Testis (tissue), 2 donors: ENCODE measurements at regions not wholly inside any gene's neighbourhood (a gene's known extent, or its start where the extent isn't known, plus 50 kb on each side); places are given as distances from the start of the nearest gene placed in this dataset.

Experiments used
- POLR2A ChIP-seq: fragments of 450-650 bp; IDR thresholded peaks from one replicate; pipeline ENCODE4 v1.6.1; 2017; ENCODE audit warnings: antibody characterized with exemption, mild to moderate bottlenecking, moderate library complexity
- TF ChIP-seq, protein P1 (sequence below), 3 experiments: fragments of 450-650 bp in 2 of 3; fragments of 200-600 bp in 1 of 3; sonication (generic) in 1 of 3; IDR thresholded peaks; one replicate each; pipeline ENCODE4 v1.5.1; 2016 to 2019; ENCODE audit warnings: antibody characterized with exemption in 3 of 3, mild to moderate bottlenecking in 2 of 3, moderate library complexity in 1 of 3

DNA sequence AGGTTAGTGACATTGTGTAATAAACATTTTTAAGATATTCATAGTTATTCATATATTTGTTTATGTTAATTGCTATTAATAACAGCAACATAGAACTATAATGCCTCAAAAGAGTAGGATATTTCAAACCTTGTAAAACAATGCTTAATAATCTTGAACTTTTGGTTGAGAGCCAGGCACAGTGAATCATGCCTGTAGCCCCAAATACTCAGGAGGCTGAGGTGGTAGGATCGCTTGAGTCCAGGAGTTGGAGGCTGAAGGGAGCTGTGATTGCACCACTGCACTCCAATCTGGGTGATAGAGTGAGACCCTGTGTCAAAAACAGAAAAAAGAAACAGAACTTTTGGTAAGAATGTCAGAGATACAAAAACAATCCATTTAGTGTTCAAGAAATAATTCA lies 213.9 kb upstream of the SLITRK1 start:
- TF ChIP-seq, protein P1, sequence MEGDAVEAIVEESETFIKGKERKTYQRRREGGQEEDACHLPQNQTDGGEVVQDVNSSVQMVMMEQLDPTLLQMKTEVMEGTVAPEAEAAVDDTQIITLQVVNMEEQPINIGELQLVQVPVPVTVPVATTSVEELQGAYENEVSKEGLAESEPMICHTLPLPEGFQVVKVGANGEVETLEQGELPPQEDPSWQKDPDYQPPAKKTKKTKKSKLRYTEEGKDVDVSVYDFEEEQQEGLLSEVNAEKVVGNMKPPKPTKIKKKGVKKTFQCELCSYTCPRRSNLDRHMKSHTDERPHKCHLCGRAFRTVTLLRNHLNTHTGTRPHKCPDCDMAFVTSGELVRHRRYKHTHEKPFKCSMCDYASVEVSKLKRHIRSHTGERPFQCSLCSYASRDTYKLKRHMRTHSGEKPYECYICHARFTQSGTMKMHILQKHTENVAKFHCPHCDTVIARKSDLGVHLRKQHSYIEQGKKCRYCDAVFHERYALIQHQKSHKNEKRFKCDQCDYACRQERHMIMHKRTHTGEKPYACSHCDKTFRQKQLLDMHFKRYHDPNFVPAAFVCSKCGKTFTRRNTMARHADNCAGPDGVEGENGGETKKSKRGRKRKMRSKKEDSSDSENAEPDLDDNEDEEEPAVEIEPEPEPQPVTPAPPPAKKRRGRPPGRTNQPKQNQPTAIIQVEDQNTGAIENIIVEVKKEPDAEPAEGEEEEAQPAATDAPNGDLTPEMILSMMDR (IDR thresholded peaks at IDR 0.05), result no peak
- no peak for TF ChIP-seq POLR2A
